NCI-H2029 treated with DMSO at 0.1 percent for 48 hours (cell line): ENCODE measurements at regions not wholly inside any gene's neighbourhood (a gene's known extent, or its start where the extent isn't known, plus 50 kb on each side); places are given as distances from the start of the nearest gene placed in this dataset.

Experiments used
- DNase-seq: peaks from one replicate; lab custom pipeline; 2025; lab: John Stamatoyannopoulos, UW

DNA sequence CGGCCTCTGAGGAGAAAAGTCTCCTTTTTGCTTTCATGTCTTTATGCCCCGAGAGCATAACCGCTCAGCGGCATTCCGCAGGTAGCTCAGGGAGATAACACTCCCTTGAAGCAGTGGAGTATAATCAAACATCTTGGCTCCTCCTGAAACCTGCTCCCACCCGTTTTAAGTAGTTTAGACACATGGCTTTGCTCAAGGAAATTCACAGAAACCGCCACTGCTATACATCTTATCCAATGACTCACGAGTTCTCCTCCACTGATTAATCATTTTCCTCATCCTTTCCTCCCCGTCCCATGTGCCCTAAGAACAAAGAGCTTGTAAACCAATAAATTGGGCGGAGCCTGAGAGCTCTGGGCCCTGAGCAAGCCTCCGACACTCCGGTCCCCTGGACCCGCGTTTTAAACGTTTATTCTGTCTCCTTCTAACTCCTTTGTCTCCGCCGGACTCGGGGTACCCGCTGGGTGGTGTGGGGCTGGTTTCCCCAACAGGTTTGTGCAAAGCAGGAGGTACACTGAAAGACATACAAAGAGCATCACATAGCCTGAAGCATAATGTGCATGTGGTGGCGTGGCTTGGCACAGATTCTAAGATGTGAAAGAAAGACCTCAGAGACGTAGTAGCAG, 401.2 kb downstream of the TLL1 start:
- DNase-seq = no peak

DNA sequence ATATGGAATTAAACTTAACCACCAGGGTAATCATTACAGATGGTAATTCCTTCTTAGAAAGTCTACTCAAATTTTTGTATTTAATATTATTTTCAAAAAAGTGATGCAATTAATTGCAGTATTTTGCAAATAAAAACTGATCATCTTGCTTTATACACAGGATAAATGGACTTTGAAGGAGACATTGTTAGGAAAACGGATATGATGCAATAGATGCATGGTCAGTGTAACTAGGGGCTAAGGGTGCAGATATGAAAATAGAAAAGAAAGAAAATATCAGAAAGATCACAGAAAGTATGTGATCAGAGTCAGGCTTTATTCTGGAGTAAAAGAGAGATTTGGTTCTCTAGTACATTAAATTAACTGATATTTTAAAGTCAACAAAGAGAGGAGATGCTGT, 401.7 kb downstream of the TLL1 start:
- no peak for DNase-seq

DNA sequence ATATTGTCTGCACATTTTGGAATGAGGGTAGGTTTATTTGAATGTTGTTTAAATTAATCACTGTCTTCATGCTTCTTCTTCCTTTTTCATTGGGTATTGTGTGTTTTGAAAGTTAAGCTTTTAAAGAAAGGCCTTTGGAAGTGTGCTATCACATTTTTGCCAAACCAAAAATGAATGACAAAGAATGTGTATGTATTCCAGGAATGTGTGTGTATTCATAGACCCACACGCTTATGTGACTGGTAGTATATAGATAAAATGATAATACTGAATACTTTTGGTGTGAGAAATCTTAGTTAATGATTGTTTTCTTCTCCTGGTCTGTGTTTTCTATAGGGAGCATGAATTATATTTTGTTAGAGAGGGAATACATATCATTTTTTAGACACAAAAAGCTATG, 404.4 kb downstream of the TLL1 start:
- DNase-seq = no peak

DNA sequence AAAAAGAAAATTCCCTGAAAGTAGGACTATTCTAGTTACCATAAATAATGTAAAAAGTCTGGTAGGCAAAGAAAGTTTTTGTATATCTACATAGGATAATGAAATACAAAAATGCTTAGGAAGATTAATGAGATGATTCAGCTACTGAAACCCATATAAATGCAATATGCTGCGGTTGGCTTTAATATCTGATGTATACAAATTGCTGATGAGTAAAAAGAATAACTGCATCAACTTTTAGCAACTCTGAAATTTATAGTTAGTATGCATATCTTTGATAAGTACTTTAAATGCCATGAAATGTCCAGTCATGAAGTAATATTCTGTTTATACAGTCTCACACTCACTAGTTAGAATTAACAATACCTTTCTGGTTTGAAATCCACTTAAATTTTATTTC, 404.8 kb downstream of the TLL1 start:
- DNase-seq = no peak

- DNase-seq = no peak
Measured at GRCh38 chr4:166279261-166279660, 406.2 kb downstream of the TLL1 start.

- DNase-seq = no peak
Measured at GRCh38 chr4:166280642-166281041, 407.6 kb downstream of the TLL1 start.

DNA sequence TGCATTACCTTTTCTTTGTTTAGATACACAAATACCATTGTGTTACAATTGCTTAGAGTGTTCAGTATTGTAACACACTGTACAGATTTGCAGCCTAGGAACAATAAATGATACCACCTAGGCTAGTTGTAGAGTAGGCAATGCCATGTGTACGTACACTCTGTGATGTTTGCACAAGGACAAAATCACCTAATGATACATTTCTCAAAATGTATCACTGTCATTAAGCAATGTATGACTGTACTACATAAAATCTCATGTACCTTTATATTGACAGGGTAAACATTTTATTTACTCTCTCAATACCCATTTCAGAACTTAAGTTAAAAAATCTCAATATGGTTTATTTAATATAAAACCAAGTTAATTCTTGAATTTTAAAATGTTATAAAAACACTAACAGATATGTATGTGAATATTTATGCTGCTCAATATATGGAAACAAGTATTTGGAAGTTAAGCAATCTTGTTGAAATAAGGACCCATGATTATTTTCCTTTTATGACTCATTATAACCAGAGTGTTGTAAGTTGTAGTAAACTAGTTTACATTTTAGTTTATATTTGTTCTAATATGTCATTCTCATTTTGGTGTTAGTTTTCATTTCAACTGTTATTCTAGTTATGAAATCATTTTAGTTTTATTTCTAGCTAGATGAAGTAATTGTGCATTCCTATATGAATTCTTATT, 409.2 kb downstream of the TLL1 start:
- DNase-seq = no peak

DNA sequence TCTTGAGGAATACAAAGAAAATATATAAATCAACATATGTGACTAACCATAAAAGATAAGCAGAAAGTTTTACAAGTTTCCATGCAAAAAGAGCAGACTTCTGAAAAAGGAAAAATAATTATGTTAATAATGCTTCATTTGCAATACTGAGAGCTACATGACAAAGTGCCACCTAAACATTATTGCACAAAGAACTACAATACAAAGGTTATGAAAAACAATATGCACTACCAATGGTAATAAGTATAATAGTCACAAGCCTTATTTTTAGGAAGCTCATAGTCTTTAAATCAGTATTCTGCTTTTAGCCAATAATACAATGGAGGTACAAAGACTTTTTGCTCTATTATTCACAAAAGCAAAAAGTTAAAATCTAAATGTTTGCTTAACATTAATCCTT, 411.2 kb downstream of the TLL1 start:
- DNase-seq = no peak

DNA sequence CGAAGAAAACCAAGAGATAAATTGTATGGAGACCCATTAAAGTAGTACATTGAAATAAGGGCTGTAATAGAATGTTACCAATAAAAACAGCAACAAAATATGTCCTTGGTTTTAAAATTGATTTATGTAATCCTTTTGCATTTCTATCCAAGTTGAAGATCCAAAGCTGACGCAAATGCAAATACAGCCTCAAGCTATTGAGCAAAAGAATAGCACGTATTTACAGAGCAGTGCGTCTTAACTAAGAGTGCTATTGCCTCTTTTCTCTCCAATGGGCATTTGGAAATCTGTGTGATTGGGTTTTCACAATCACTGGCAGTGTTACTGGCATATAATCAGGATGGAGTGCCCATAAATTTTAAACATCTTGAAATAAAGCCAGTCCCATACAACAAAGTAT, 417.4 kb downstream of the TLL1 start:
- DNase-seq = no peak

- DNase-seq = no peak
Measured at GRCh38 chr4:166293556-166293955, 420.5 kb downstream of the TLL1 start.

DNA sequence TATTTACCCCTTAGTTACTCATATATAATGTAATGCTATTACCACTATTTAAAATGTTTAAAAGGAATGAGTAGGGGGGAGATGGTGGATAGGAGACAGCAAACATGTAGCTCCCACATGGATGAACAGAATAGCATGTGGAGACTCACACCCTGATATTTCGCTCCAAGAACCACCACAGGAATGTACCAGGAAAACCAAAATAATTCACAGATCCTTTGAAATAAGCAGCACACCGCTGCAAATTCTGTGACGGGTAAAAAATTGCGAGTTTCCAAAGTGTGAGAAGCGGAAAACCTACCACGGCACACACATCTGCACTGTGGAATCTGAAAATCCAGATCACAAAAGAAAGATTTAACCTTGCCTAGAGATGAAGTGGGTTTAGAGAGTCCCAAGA, 428.2 kb downstream of the TLL1 start:
- no peak for DNase-seq

- no peak for DNase-seq
Measured at GRCh38 chr4:166308647-166309046, 435.6 kb downstream of the TLL1 start.

DNA sequence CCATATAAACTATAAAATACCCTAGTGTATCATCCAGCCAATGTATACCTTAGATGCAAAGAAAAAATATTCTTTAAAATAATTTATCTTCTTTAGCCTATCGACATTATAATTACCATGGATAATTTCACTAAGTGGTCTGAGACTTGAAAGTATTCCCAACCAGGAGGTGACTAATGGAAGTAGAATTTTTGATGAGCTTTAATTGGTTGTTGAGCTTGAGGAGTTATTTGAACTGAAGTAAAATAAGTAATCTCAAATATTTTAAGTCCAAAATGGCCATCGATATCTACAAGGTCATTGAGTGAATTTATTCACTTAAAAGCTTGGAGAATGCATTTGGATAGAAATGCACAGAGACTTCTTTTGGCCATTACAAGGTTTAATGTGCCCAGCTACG, 436.2 kb downstream of the TLL1 start:
- no peak for DNase-seq

- no peak for DNase-seq
Measured at GRCh38 chr4:166311169-166311568, 438.1 kb downstream of the TLL1 start.

DNA sequence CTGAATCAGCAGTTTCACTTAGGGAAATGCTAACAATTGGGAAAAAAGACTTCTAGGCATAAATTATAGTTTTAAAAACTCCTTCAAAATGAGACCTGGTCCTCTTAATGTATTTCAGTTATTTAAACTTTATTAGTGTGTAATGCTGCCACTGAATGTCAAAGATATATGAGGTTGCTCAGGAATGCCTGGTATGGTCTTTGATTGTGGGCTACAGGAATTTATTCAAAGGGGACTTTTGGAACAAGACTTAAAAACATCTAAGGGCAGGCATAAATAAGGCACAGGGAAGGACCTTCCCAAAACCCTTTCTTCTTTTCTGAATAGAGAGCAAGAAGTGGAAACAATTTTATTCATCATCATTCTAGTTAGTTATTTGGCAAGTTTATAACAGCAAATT, 439.1 kb downstream of the TLL1 start:
- DNase-seq = no peak

- no peak for DNase-seq
Measured at GRCh38 chr4:166314902-166315301, 441.9 kb downstream of the TLL1 start.

- DNase-seq = no peak
Measured at GRCh38 chr4:166315721-166316467, 442.9 kb downstream of the TLL1 start.

DNA sequence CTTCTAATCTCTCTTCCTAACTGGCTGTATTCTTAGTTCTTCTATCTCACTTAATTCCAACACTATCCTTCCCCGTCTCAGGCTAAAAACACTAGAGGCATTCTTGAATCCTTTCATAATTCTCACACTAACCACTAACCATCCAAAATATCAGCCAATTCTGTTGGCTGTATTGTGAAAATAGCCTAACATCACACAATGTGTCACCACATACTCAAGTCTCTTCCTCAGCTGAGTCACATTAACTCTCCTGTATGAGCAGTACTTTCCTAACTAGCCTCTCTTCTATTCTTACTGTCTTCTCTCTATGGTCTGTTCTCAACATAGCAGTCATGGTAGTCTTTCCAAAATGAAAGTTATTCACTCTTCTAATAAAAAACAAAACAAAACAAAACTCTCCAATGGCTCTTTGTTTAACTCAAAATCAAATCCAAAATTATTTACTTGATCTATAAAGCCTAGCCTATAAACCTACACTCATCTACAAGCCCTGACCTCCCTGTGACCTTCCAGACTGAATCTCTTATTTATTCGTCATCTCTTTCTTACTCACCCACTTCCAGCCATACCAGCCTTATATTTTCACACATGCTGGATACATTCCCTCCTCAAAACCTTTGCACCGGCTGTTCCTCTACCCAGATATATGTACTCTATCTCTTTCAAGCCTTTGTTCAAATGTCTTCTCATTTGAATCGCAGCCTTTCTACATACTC, 445.9 kb downstream of the TLL1 start:
- DNase-seq = no peak

DNA sequence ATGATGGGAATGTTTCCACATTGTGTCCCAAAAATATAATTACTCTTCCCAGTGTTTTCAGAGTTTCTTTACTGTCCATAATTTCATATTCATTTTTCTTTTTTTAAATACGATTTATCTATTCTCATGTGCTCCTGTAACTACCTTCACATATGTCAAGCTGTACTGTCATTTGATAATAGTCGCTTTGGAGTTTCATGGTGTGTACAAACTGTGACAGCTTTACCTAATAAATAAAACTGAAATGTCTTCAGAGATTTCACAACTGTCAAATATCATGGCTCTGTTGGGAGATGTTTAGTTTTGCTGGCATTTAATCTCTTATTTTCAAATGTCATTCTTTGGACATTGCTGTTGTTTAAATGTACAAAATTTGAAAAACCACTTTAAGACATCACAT, 450.2 kb downstream of the TLL1 start:
- DNase-seq = no peak

DNA sequence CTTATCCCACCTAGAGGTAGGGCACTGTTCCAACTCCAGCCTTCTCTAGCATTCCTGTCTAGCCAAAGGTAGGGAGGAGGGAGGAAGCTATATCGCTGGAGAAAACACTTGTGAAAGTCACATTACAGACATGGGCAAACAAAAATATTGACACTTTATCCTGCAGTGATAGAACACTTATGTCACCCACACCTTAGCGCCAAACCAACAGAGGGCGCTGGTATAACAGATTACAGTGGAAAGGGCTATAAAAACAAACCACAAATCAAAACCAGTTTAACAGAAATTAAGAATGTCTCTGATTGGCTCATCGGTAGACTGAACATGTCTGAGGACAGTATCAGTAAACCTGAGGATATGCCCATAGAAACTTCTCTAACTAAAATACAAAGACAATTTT, 451.3 kb downstream of the TLL1 start:
- no peak for DNase-seq

GRCh38 chr4:166335256-166335938, 462.4 kb downstream of the TLL1 start:
- DNase-seq = no peak

GRCh38 chr4:166341992-166342391, 469.0 kb downstream of the TLL1 start:
- DNase-seq = no peak
